HepG2 (cell line): ENCODE measurements at regions not wholly inside any gene's neighbourhood (a gene's known extent, or its start where the extent isn't known, plus 50 kb on each side); places are given as distances from the start of the nearest gene placed in this dataset.

Experiments used
- ERF ChIP-seq: IDR thresholded peaks from 2 replicates; pipeline ENCODE4 v1.6.1; 2018; ENCODE audit warnings: missing biosample characterization, missing genetic modification reagents
- HNF4G ChIP-seq, 2 experiments: sonication (generic) in 1 of 2; formaldehyde crosslinking in 1 of 2; IDR thresholded peaks; 2 replicates each; pipeline versions ENCODE4 v1.4.0 to v1.6.1; 2011 to 2020; ENCODE audit warnings: borderline replicate concordance in 2 of 2, low read depth in 2 of 2, mild to moderate bottlenecking in 2 of 2, low read length in 1 of 2, missing genetic modification reagents in 1 of 2, moderate library complexity in 1 of 2
- SPEN ChIP-seq: sonication (generic); formaldehyde crosslinking; IDR thresholded peaks from 2 replicates; pipeline ENCODE4 v1.5.1; 2020; ENCODE audit warnings: low read depth, mild to moderate bottlenecking, missing genetic modification reagents
- TF ChIP-seq, protein P1 (sequence below): IDR thresholded peaks from 2 replicates; pipeline ENCODE4 v1.6.1; 2016
- TF ChIP-seq, protein P2 (sequence below): sonication (generic); formaldehyde crosslinking; IDR thresholded peaks from 2 replicates; pipeline ENCODE4 v1.5.0; 2020; ENCODE audit warnings: missing genetic modification reagents
- TF ChIP-seq, protein P3 (sequence below): sonication (generic); formaldehyde crosslinking; IDR thresholded peaks from 2 replicates; pipeline ENCODE4 v1.4.0; 2020; ENCODE audit warnings: missing genetic modification reagents

DNA sequence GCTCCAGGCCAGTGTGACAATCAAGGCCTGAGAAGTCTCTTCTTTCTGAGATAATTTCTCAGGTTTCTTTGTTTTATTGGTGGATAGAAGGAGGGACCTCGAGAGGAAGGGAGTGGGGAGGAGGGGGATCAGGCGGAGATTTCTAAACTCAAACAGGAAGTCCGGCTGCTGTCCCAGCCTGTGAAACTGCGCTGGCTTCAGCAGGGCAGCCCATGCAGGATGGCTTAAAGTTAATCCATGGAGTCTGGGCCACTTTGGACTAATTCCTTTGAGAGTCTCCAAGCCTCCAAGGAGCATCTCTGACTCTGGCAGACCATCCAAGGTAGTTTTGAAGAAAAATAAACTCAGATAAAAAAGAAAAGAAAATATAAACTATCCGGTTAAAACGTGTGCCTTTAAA is 378.5 kb downstream of the MLLT3 start:
- TF ChIP-seq, protein P1, sequence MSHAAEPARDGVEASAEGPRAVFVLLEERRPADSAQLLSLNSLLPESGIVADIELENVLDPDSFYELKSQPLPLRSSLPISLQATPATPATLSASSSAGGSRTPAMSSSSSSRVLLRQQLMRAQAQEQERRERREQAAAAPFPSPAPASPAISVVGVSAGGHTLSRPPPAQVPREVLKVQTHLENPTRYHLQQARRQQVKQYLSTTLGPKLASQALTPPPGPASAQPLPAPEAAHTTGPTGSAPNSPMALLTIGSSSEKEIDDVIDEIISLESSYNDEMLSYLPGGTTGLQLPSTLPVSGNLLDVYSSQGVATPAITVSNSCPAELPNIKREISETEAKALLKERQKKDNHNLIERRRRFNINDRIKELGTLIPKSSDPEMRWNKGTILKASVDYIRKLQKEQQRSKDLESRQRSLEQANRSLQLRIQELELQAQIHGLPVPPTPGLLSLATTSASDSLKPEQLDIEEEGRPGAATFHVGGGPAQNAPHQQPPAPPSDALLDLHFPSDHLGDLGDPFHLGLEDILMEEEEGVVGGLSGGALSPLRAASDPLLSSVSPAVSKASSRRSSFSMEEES (CRISPR knock-in tag) = no peak
- TF ChIP-seq SPEN (CRISPR knock-in tag) (no peak), HNF4G (IDR thresholded peaks at IDR 0.05; ENCODE audit: borderline replicate concordance, low read depth, low read length) (no peak), HNF4G (CRISPR knock-in tag; IDR thresholded peaks at IDR 0.05; ENCODE audit: borderline replicate concordance, low read depth) (no peak), ERF (CRISPR knock-in tag) (no peak)
- TF ChIP-seq, protein P2, sequence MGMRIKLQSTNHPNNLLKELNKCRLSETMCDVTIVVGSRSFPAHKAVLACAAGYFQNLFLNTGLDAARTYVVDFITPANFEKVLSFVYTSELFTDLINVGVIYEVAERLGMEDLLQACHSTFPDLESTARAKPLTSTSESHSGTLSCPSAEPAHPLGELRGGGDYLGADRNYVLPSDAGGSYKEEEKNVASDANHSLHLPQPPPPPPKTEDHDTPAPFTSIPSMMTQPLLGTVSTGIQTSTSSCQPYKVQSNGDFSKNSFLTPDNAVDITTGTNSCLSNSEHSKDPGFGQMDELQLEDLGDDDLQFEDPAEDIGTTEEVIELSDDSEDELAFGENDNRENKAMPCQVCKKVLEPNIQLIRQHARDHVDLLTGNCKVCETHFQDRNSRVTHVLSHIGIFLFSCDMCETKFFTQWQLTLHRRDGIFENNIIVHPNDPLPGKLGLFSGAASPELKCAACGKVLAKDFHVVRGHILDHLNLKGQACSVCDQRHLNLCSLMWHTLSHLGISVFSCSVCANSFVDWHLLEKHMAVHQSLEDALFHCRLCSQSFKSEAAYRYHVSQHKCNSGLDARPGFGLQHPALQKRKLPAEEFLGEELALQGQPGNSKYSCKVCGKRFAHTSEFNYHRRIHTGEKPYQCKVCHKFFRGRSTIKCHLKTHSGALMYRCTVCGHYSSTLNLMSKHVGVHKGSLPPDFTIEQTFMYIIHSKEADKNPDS = no peak
- TF ChIP-seq, protein P3, sequence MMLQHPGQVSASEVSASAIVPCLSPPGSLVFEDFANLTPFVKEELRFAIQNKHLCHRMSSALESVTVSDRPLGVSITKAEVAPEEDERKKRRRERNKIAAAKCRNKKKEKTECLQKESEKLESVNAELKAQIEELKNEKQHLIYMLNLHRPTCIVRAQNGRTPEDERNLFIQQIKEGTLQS (CRISPR knock-in tag) = no peak
